ENCODE measurements at regions not wholly inside any gene's neighbourhood (a gene's known extent, or its start where the extent isn't known, plus 50 kb on each side); places are given as distances from the start of the nearest gene placed in this dataset.

GRCh38 chr20:39252035-39252434 is 289.9 kb downstream of the DHX35 start:
- Histone ChIP-seq H3K9me3 (no peaks in the 10 kb centered on the region), H3K4me1 (no peaks in the 10 kb centered on the region), H3K4me3 (no peak overlapping the region), H3K36me3 (no peaks in the 10 kb centered on the region), H3K27me3 (no peaks in the 10 kb centered on the region), H3K27ac (no peak overlapping the region)
- no peak for ATAC-seq
- intact Hi-C loops (cut with DNase I) = no loop called here
- no peak for TF ChIP-seq POLR2A (IDR thresholded peaks at IDR 0.05)
- no peak for TF ChIP-seq CTCF (IDR thresholded peaks at IDR 0.05)
- no peak for DNase-seq
- 87 to 91% (median 88%) methylated on average over 6 of the region's 6 CpGs for WGBS, 4 donors

GRCh38 chr20:39249798-39250197 is 287.7 kb downstream of the DHX35 start:
- Histone ChIP-seq H3K27me3 (no peaks in the 10 kb centered on the region), H3K9me3 (no peaks in the 10 kb centered on the region), H3K4me3 (no peak overlapping the region), H3K4me1 (no peaks in the 10 kb centered on the region), H3K36me3 (no peaks in the 10 kb centered on the region), H3K27ac (no peak overlapping the region)
- DNase-seq (no peak), ATAC-seq (no peak)
- TF ChIP-seq POLR2A (IDR thresholded peaks at IDR 0.05) = no peak
- TF ChIP-seq CTCF (IDR thresholded peaks at IDR 0.05) = no peak
- intact Hi-C loops (cut with DNase I) = no loop called here
- WGBS, 4 donors = 74 to 79% (median 77%) methylated on average over 4 of the region's 4 CpGs

- Histone ChIP-seq H3K36me3 (no peaks in the 10 kb centered on the region), H3K27me3 (no peaks in the 10 kb centered on the region), H3K9me3 (no peaks in the 10 kb centered on the region), H3K4me3 (no peak overlapping the region), H3K27ac (no peak overlapping the region), H3K4me1 (no peaks in the 10 kb centered on the region)
- no peak for TF ChIP-seq CTCF (IDR thresholded peaks at IDR 0.05)
- intact Hi-C loops (cut with DNase I) = no loop called here
- DNase-seq = no peak
- ATAC-seq = no peak
Observed at GRCh38 chr20:39248862-39249485, 286.8 kb downstream of the DHX35 start.

- no peaks in the 10 kb centered on the region for H3K36me3 ChIP-seq
- DNase-seq (no peak), ATAC-seq (no peak)
- TF ChIP-seq CTCF (IDR thresholded peaks at IDR 0.05) (no peak), POLR2A (IDR thresholded peaks at IDR 0.05) (no peak)
- H3K9me3 ChIP-seq = peaks cover 0 to 1% (median 0%) of the 10 kb centered on the region in 12 donors
- 82 to 88% (median 83%) methylated on average over 15 of the region's 15 CpGs for WGBS, 4 donors
- H3K27ac ChIP-seq = no peak overlapping the region
- no peak overlapping the region for H3K4me3 ChIP-seq
- intact Hi-C loops (cut with DNase I) = no loop called here
- no peaks in the 10 kb centered on the region for H3K27me3 ChIP-seq
- H3K4me1 ChIP-seq = no peaks in the 10 kb centered on the region
Observed at GRCh38 chr20:39248171-39248861, 286.2 kb downstream of the DHX35 start.
